Stimulated activated naive CD4-positive, alpha-beta T cell (primary cell): ENCODE measurements at regions not wholly inside any gene's neighbourhood (a gene's known extent, or its start where the extent isn't known, plus 50 kb on each side); places are given as distances from the start of the nearest gene placed in this dataset.

Source experiments
- DNase-seq, 6 experiments: peaks; one replicate each; lab custom pipeline; 2025; lab: John Stamatoyannopoulos, UW

DNA sequence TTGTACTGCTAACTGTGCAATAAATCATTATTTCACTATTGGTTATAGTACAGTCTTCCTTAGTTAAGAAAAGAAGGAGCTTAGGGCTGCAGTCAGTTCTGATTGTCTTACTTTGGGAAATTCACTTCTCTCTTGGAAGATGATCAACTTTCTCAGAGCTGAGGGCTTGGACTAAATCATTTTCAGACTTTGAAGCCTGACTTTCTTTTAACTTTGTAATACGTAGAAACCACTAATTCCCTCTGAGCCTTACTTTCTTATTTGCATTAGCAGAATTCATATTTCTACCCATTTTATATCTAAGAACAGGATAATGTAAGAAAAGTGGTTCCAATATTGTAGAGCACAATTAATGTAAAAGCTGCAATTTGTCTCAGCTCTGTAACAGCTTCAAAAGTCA, 386.4 kb downstream of the TRIB2 start:
- no peak for DNase-seq

DNA sequence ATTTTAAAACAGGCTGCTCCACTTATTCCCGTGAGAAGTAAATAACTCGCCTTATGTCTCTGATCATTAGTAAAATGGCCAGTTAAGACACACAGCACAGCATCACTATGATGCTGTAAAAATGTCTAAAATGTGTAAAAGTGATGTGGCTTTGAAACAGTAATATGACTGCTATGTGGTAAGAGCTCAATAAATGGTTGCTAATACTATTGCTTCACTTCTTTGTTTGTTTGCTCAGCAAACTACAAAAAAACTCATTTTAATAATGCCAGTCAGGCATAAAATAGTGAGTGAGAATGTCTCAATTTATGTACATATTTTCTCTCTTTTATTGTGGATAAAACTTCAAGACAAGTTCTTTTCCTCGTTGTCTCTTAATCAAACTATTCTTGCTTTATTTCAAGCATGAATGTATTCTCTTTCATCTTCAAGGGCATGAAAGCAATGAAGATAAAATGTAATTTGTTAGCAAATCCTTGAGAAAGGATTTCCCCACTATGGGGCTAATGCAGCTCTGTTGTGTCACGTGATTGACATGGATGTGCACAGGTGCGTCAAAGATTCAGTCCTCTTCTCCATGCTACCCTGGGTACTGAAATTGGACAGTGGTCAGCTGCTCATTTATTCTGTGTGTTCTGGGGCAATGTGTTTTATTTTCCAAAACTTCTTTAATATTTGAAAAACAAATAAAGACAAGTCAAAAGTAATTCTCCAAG, 387.2 kb downstream of the TRIB2 start:
- DNase-seq: no peak

- no peak for DNase-seq
Measured at GRCh38 chr2:13104723-13105122, 388.0 kb downstream of the TRIB2 start.

DNA sequence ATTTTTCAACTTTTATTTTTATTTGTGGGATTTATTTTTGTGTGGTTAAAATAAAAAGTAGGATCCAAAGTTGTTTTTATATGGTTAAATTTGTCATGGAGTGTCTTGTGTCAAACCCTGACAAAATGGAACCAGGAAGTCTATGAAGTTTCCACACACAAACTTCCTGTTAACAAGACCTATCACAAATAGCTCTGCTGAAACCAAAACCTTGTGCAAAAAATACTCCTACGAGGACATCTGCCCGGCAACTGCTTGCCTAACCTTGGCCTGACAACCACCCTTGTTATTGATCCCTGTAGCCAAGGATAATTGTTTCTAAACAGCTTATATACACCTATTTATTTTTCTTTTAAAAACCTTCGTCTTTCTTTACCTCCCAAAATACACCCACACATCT, 389.6 kb downstream of the TRIB2 start:
- no peak for DNase-seq

DNA sequence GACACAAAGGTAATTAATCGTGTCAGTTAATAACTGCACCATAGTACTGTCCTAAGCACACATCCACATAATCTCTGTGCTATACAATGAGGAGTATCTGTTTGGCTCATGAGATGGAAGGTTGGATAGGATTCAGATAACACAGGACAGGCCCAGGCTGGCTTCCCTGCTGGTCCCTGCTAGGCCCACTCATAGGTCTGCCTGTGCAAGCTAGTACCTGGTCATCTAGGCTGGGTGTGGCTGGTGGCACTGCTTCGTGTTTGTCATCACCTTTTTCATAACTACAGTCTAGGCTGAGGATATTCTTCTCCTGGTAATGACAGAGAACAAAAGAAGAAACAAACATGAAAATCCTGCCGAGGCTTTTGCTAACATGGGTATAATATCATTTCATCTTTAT, 392.8 kb downstream of the TRIB2 start:
- no peak for DNase-seq

DNA sequence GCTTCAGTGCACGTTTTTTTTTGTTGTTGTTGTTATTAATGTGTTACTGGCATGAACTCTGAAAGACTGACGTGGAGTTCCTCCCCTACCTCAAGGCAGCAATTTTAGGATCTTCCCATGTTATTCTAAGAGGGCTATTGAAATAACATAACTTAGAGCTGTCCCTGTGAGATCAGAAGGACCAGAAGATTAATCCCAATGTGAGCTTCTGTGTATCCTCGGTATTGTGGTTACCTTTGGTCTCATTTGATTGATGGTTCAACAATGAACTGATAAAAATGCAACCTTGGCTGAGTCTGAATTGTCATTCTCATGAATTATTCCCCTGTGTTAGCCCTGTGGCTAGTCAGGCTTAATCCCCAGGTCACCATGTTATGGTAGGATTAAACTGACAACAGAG, 394.1 kb downstream of the TRIB2 start:
- no peak for DNase-seq

DNA sequence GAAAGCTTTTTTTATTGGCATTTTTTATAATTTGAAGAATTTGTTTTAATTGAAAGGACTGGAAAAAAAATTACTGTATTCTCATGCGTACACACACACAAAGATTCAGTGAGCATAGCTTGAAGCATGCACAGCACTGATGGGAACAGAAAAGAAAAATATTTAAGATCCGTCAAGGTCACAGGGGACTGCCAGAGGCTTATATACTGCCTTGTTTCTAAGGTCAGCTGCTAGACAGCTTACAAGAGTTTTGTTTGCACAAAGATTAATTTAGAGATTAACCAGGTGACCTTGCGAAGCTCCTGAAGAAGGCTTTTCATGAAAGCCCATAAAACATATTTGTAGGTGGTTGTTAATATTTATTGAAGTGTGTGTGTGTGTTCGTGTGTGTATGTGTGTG, 396.3 kb downstream of the TRIB2 start:
- no peak for DNase-seq

DNA sequence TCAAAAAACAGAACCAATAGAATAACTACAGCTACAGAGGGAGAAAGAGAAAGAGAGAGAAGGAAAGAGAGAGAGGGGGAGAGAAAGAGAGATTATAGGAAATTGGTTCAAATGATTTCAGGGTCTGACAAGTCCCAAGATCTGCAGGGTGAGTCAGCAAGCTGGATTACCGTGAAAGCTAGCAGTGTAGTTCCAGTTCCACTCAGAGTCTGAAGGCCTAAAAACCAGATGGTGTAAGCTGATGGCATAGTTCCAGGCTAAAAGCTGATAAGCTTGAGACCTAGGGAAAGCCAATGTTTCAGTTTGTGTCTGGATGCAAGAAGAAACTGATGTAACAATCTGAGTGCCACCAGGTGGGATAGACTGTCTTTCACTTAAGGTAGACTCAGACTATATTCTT, 397.7 kb downstream of the TRIB2 start:
- no peak for DNase-seq

GRCh38 chr2:13115643-13116042, 398.9 kb downstream of the TRIB2 start:
- DNase-seq: no peak

- DNase-seq: no peak
Measured at GRCh38 chr2:13121096-13121495, 404.4 kb downstream of the TRIB2 start.

- no peak for DNase-seq
Measured at GRCh38 chr2:13128139-13128538, 411.4 kb downstream of the TRIB2 start.

DNA sequence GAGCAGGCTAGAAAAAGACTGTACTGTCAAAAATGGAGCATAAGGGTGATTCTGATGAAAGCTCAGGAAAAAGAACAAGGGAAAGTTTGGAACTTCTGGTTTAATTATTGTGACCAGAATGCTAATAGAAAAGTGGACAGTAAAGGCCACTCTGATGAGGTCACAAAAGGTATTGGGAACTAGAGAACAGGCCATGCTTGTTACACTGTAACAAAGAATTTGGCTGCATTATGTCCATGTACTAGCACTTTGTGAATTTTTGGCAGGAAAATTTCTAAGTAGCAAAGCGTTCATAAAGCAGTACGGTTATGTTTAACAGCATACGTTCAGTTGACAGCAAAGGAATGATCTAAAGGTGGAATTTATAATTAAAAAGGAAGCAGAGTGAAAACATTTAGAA, 418.6 kb downstream of the TRIB2 start:
- DNase-seq: no peak

DNA sequence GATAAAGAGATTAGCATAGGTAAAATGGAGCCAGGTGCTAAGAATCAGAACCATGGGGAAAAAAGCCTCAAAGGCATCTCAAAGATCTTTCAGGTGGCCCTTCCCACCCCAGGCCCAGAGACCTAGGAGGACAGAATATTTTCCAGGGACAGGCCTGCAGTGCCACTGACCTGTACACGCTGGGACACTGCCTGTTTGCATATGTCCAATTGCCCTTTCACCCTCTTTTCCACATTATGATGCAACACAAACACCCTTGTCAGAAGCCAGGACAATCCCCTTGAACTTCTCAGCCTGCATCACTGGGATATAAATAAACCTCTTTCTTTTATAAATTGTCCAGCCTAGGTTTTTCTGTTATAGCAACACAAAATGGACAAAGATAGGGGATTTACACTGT, 419.1 kb downstream of the TRIB2 start:
- no peak for DNase-seq

DNA sequence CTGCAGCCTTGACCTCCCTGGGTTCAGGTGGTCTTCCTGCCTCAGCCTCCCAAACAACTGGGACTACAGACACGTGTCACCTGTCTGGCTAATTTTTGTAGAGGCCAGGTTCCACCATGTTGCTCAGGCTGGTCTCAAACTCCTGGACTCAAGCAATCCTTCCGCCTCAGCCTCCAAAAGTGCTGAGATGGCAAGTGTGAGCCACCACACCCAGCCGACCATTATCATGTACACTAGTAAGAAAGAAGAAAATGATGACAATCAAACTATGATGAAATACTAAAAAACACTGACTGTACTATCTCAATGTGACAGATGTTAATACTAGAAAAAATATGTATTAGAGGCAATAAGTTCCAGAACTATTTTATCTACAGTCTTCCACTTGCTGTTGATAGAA, 420.9 kb downstream of the TRIB2 start:
- no peak for DNase-seq

DNA sequence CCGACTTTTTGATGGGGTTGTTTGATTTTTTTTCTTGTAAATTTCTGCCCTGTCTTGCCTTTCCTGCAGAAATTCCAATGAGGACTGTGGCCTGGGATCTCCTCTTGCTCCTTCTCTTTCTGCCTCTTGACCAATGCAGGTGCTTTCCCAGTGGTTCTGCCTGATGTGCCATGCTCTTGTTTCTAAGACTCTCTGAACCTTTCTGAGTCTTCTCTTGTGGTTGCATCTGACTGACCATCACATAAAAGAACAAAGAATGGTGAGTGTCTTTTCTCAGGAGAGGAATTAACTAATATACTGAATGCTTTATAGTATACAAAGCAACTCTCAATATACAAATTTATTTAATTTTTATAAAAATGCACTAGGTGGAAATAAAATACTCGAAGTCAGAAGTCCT, 424.6 kb downstream of the TRIB2 start:
- no peak for DNase-seq

GRCh38 chr2:13143451-13143850, 426.7 kb downstream of the TRIB2 start:
- no peak for DNase-seq

DNA sequence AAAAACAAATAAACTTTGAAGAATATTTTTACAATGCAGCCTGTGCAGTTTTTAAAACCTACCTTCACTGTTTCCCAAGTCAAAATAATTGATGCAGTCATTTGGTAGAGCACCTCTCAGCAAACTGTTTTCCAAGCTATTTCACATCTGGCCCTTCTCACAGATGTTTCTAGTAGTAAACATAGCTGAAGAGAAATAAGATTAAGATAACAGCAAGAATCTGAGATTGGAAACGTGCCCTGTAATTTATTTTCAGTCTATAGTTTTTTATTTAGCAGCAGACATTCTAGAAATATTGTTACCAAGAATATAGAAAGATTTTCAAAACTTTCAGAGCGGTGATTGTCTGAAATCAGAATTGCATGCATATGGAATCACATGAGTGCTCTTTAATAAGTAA, 440.2 kb downstream of the TRIB2 start:
- no peak for DNase-seq

GRCh38 chr2:13158466-13158865, 441.7 kb downstream of the TRIB2 start:
- DNase-seq: no peak

- DNase-seq: no peak
Measured at GRCh38 chr2:13180729-13181128, 464.0 kb downstream of the TRIB2 start.

- no peak for DNase-seq
Measured at GRCh38 chr2:13193075-13193474, 476.3 kb downstream of the TRIB2 start.

DNA sequence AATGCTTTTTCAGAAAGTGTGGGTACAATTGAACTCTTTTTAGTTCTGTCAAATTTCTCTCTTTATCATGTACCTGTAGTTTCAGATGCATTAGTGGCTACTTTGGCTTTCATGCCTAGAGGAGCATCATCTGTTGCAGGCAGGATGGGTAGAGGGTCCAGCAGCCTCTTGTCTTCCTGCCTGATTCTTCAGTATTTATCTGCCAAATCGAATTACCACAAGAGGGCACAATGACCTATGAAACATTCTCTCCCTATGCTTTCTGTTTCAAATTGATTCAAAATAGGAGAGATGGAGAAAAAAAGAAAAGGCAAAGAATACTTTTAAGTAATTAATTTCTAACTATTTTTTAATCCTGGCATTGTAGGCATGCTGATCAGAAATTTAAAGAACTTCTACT, 477.2 kb downstream of the TRIB2 start:
- no peak for DNase-seq

DNA sequence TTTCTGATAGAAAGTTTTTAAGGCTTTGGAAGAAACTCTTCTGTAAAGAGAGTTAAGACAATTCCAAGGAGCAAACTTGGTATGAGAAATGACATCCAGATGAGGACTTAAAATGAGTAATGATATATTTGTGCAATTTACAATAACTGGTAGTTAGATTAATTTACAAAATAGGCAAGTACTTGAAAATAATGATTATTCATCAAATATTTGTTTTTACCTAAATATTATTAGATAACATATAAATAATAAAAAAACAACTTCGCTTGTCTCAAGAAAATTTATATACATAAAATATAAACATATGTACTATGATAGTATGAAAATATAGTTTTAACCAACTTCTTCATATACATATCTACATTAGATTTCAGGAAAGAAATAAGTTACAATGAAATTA, 478.5 kb downstream of the TRIB2 start:
- no peak for DNase-seq

DNA sequence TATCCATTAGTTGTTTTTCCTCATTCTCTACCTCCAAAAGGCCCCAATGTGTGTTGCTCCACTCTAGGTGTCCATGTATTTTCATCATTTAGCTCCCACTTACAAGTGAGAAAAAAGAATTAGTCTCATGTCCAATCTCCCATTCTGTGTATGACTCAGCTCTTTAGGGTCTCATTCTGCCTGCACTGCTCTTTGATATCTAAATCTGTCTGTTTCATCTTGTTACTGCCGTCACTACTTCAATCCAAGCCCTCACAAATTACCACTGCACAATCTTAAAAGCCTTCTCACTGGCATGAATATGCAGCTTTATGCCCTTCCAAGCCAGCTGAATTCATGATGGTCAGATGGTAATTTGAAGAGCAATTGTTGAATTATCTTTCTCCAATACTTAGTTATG, 480.5 kb downstream of the TRIB2 start:
- no peak for DNase-seq

DNA sequence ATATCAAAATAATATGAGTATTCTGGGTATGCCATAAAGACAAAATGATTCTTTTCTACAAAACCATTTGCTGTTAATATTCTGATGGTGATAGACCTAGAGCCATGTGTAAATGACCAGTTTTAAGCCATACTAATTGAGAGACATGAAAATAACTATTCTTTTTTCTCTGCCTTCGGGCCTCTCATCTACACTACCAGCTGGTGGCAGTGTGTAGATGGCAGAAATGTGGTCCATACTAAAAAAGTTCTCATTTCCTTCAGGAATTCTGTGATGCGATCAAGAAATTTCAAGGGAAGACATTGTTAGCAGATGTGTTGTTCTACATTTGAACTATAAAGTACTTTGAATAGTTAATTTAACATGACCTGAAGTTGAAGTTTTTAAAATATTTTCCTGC, 485.2 kb downstream of the TRIB2 start:
- DNase-seq: no peak

DNA sequence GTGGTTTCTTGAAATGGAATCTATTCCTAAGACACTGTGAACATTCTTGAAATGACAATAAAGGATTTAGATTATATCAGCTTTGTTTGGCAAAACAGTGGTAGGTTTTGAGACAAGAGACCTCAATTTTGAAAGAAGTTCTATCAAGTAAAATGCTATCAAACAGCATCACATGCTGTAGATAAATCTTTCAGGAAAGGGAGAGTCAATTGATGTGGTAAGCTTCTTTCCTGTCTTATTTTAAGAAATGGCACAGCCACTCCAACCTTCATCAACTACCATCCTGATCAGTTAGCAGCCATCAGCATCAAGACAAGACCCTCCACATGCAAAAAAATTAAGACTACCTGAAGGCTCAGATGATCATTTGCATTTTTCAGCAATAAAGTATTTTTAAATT, 495.4 kb downstream of the TRIB2 start:
- DNase-seq: no peak
